Vagina (tissue), 2 donors: ENCODE measurements at regions not wholly inside any gene's neighbourhood (a gene's known extent, or its start where the extent isn't known, plus 50 kb on each side); places are given as distances from the start of the nearest gene placed in this dataset.

Experiments used
- DNase-seq, 2 donors: peaks; one replicate each; pipeline ENCODE4 v3.0.0-alpha.2; 2017; ENCODE audit errors: extremely low spot score in 2 of 2
- H3K27ac ChIP-seq: fragments of 200-600 bp; sonication (generic); one replicate; pipeline ENCODE4 v1.5.1; 2019
- H3K27me3 ChIP-seq: fragments of 200-600 bp; sonication (generic); one replicate; pipeline ENCODE4 v1.5.1; 2019
- H3K36me3 ChIP-seq, 2 donors: fragments of 200-600 bp; sonication (generic); one replicate each; pipeline ENCODE4 v1.5.1; 2017 to 2019
- H3K4me1 ChIP-seq: fragments of 200-600 bp; sonication (generic); one replicate; pipeline ENCODE4 v1.5.1; 2019
- H3K4me3 ChIP-seq, 2 donors: fragments of 200-600 bp; sonication (generic); 1 replicate in 1 of 2; 2 replicates in 1 of 2; pipeline ENCODE4 v1.5.1; 2016 to 2019
- H3K9me3 ChIP-seq: fragments of 200-600 bp; sonication (generic); one replicate; pipeline ENCODE4 v1.5.1; 2019
- POLR2A ChIP-seq, 2 donors: fragments of 450-650 bp; IDR thresholded peaks; one replicate each; pipeline ENCODE4 v1.6.1; 2017; ENCODE audit warnings: antibody characterized with exemption in 2 of 2, mild to moderate bottlenecking in 2 of 2, moderate library complexity in 2 of 2
- POLR2AphosphoS5 ChIP-seq, 2 donors: sonication (generic); formaldehyde crosslinking; IDR thresholded peaks; one replicate each; pipeline ENCODE4 v1.9.0; 2017; ENCODE audit warnings: antibody characterized with exemption in 2 of 2, mild to moderate bottlenecking in 2 of 2, low read depth in 1 of 2; ENCODE audit not compliant: insufficient read depth in 1 of 2
- intact Hi-C: fragments of 100-400 bp; cut with DNase I; formaldehyde crosslinking; loops from one replicate; pipeline ENCODE4 v1.15.1; 2023
- TF ChIP-seq, protein P1 (sequence below), 3 experiments: fragments of 450-650 bp in 2 of 3; fragments of 200-600 bp in 1 of 3; sonication (generic) in 1 of 3; IDR thresholded peaks; one replicate each; pipeline ENCODE4 v1.5.1; 2017 to 2019; ENCODE audit warnings: antibody characterized with exemption in 3 of 3, mild to moderate bottlenecking in 2 of 3, moderate library complexity in 2 of 3

- H3K27me3 ChIP-seq: no peaks in the 10 kb centered on the region
- TF ChIP-seq POLR2A (IDR thresholded peaks at IDR 0.05) (no peak), POLR2AphosphoS5 (IDR thresholded peaks at IDR 0.05; ENCODE audit: insufficient read depth in 1 of 2, low read depth in 1 of 2) (no peak)
- TF ChIP-seq, protein P1, sequence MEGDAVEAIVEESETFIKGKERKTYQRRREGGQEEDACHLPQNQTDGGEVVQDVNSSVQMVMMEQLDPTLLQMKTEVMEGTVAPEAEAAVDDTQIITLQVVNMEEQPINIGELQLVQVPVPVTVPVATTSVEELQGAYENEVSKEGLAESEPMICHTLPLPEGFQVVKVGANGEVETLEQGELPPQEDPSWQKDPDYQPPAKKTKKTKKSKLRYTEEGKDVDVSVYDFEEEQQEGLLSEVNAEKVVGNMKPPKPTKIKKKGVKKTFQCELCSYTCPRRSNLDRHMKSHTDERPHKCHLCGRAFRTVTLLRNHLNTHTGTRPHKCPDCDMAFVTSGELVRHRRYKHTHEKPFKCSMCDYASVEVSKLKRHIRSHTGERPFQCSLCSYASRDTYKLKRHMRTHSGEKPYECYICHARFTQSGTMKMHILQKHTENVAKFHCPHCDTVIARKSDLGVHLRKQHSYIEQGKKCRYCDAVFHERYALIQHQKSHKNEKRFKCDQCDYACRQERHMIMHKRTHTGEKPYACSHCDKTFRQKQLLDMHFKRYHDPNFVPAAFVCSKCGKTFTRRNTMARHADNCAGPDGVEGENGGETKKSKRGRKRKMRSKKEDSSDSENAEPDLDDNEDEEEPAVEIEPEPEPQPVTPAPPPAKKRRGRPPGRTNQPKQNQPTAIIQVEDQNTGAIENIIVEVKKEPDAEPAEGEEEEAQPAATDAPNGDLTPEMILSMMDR (IDR thresholded peaks at IDR 0.05): no peak
- no peaks in the 10 kb centered on the region for H3K4me1 ChIP-seq
- H3K9me3 ChIP-seq: no peaks in the 10 kb centered on the region
- H3K27ac ChIP-seq: no peak overlapping the region
- no peak overlapping the region for H3K4me3 ChIP-seq
- intact Hi-C loops: no loop called here
- H3K36me3 ChIP-seq: no peaks in the 10 kb centered on the region
- no peak for DNase-seq
These were observed 338.3 kb downstream of the STIM2 start for GRCh38 chr4:27198971-27199370.

DNA sequence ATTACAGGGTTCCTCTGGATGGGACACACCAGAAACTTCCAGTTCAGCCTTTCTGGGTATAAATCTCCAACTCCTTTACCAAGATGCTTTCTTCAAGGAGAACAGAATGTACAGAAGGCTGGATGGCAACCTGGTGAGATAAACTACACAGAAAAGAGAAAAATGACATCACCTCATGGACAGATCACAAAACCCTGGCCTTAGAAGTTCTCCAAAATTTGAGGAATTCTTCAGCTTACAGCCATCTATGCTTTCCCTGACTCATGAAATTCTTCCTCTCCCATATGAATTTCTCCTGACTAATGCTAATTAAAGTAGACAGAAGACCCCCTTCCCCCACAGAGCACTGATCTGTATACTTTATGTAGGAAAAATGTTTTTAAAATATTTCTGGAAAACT, 345.4 kb downstream of the STIM2 start:
- Histone ChIP-seq H3K4me1 (no peaks in the 10 kb centered on the region), H3K4me3 (no peak overlapping the region), H3K27me3 (no peaks in the 10 kb centered on the region), H3K9me3 (no peaks in the 10 kb centered on the region), H3K36me3 (no peaks in the 10 kb centered on the region), H3K27ac (no peak overlapping the region)
- TF ChIP-seq POLR2A (IDR thresholded peaks at IDR 0.05): no peak
- TF ChIP-seq POLR2AphosphoS5 (IDR thresholded peaks at IDR 0.05; ENCODE audit: insufficient read depth in 1 of 2, low read depth in 1 of 2): no peak
- TF ChIP-seq, protein P1 (IDR thresholded peaks at IDR 0.05): no peak
- intact Hi-C loops: loop anchor here (5.0 kb wide), 1 partner anchor 1784 kb away; no protein-coding TSS in a partner anchor
- no peak for DNase-seq

- H3K27ac ChIP-seq: no peak overlapping the region
- no peaks in the 10 kb centered on the region for H3K27me3 ChIP-seq
- H3K4me3 ChIP-seq: no peak overlapping the region
- no peaks in the 10 kb centered on the region for H3K9me3 ChIP-seq
- H3K4me1 ChIP-seq: no peaks in the 10 kb centered on the region
- intact Hi-C loops: no loop called here
- TF ChIP-seq, protein P1 (IDR thresholded peaks at IDR 0.05): no peak
- no peak for TF ChIP-seq POLR2A (IDR thresholded peaks at IDR 0.05)
- no peak for TF ChIP-seq POLR2AphosphoS5 (IDR thresholded peaks at IDR 0.05; ENCODE audit: insufficient read depth in 1 of 2, low read depth in 1 of 2)
- H3K36me3 ChIP-seq: no peaks in the 10 kb centered on the region
- DNase-seq: no peak
These were observed 350.3 kb downstream of the STIM2 start for GRCh38 chr4:27210956-27211355.

DNA sequence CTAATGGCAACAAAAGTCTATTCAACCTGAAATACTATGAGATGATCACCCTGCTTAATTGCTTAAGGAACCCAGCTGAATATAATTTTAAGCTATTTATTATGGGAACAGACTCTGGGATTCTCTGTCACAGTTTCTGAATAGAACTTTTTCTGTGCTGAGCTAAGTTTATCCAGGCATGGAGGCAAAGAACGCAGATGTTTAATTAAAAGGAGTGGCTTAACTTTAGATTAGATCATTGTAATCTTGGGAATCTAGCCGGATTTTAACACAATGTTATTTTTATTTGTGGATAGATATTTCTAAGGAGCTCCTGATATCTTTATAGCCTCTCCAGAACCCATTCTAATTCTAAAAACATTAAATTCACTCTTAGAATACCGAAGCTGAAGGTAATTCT, 353.4 kb downstream of the STIM2 start:
- no peaks in the 10 kb centered on the region for H3K9me3 ChIP-seq
- no peak overlapping the region for H3K4me3 ChIP-seq
- no peaks in the 10 kb centered on the region for H3K27me3 ChIP-seq
- DNase-seq: no peak
- H3K27ac ChIP-seq: no peak overlapping the region
- no peaks in the 10 kb centered on the region for H3K36me3 ChIP-seq
- H3K4me1 ChIP-seq: no peaks in the 10 kb centered on the region
- intact Hi-C loops: no loop called here
- TF ChIP-seq POLR2A (IDR thresholded peaks at IDR 0.05) (no peak), POLR2AphosphoS5 (IDR thresholded peaks at IDR 0.05; ENCODE audit: insufficient read depth in 1 of 2, low read depth in 1 of 2) (no peak)
- TF ChIP-seq, protein P1 (IDR thresholded peaks at IDR 0.05): no peak

GRCh38 chr4:27215220-27215826, 354.7 kb downstream of the STIM2 start:
- no peak for DNase-seq
- H3K27me3 ChIP-seq: no peaks in the 10 kb centered on the region
- H3K27ac ChIP-seq: no peak overlapping the region
- no peaks in the 10 kb centered on the region for H3K36me3 ChIP-seq
- H3K4me3 ChIP-seq: no peak overlapping the region
- intact Hi-C loops: no loop called here
- TF ChIP-seq POLR2AphosphoS5 (IDR thresholded peaks at IDR 0.05; ENCODE audit: insufficient read depth in 1 of 2, low read depth in 1 of 2) (no peak), POLR2A (IDR thresholded peaks at IDR 0.05) (no peak)
- TF ChIP-seq, protein P1 (IDR thresholded peaks at IDR 0.05): no peak
- no peaks in the 10 kb centered on the region for H3K9me3 ChIP-seq
- no peaks in the 10 kb centered on the region for H3K4me1 ChIP-seq
